ENCODE measurements at regions not wholly inside any gene's neighbourhood (a gene's known extent, or its start where the extent isn't known, plus 50 kb on each side); places are given as distances from the start of the nearest gene placed in this dataset.

DNA sequence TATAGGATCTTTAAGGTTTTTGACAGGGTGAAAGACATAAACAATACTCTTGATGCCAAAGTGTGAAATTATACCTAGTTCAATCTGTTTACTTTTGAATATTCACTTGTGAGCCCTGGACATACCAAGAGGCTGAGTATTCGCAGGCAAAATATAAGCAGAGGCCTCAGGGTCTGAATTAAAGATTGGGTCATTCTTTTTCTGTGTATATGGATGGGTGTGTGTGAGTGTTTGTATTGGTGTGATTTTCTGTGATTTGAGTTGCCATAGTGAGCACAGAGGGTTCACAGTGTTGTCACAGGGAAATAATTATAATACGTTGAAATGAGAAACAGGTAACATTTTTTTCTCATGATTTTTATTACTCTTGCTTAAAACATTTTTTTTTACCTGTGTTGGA is 770.7 kb upstream of the ALCAM start:
- no peak for ATAC-seq (ENCODE audit: insufficient number of reproducible peaks, low FRiP score, low read depth)

DNA sequence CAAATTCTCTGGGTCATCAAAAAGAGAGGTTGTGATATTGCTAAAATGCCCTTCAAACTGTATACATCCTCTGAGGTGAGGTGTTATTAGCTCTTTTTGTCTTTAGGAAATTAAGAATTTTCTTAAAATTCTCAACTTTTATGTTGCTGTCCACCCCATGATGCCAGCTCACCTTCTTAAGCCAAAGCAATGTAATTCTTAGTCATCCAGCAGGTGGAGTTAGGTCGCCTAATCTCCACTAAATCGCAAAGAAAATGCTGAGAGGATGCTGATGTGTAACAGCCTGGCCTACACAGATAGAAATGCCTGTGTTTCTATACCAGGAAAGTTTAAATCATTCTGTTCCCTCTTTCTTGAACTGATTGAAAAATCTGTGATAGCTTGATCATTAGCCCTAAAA is 770.2 kb upstream of the ALCAM start:
- DNase-seq (ENCODE audit: low spot score) (no peak), ATAC-seq (ENCODE audit: insufficient number of reproducible peaks, low FRiP score, low read depth) (no peak)
- H3K9me3 ChIP-seq = no peaks in the 10 kb centered on the region
- H3K27ac ChIP-seq = no peak overlapping the region
- no peaks in the 10 kb centered on the region for H3K36me3 ChIP-seq
- TF ChIP-seq, protein P1, sequence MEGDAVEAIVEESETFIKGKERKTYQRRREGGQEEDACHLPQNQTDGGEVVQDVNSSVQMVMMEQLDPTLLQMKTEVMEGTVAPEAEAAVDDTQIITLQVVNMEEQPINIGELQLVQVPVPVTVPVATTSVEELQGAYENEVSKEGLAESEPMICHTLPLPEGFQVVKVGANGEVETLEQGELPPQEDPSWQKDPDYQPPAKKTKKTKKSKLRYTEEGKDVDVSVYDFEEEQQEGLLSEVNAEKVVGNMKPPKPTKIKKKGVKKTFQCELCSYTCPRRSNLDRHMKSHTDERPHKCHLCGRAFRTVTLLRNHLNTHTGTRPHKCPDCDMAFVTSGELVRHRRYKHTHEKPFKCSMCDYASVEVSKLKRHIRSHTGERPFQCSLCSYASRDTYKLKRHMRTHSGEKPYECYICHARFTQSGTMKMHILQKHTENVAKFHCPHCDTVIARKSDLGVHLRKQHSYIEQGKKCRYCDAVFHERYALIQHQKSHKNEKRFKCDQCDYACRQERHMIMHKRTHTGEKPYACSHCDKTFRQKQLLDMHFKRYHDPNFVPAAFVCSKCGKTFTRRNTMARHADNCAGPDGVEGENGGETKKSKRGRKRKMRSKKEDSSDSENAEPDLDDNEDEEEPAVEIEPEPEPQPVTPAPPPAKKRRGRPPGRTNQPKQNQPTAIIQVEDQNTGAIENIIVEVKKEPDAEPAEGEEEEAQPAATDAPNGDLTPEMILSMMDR (IDR thresholded peaks at IDR 0.05) = peak; percentile 29
- H3K4me1 ChIP-seq (ENCODE audit: control insufficient read depth in 1 of 2, low read depth in 2 of 2) = no peaks in the 10 kb centered on the region
- H3K27me3 ChIP-seq (replicated peaks; ENCODE audit: insufficient read depth) = no peaks in the 10 kb centered on the region
- H3K4me3 ChIP-seq = no peak overlapping the region

More for the DNA sequence above, 770.7 kb upstream of the ALCAM start:
- Histone ChIP-seq H3K4me1 (ENCODE audit: control insufficient read depth in 1 of 2, low read depth in 2 of 2) (no peaks in the 10 kb centered on the region), H3K27ac (no peak overlapping the region), H3K9me3 (no peaks in the 10 kb centered on the region), H3K36me3 (no peaks in the 10 kb centered on the region), H3K27me3 (replicated peaks; ENCODE audit: insufficient read depth) (no peaks in the 10 kb centered on the region), H3K4me3 (no peak overlapping the region)
- TF ChIP-seq, protein P1 (IDR thresholded peaks at IDR 0.05) = no peak
- no peak for DNase-seq (ENCODE audit: low spot score)

DNA sequence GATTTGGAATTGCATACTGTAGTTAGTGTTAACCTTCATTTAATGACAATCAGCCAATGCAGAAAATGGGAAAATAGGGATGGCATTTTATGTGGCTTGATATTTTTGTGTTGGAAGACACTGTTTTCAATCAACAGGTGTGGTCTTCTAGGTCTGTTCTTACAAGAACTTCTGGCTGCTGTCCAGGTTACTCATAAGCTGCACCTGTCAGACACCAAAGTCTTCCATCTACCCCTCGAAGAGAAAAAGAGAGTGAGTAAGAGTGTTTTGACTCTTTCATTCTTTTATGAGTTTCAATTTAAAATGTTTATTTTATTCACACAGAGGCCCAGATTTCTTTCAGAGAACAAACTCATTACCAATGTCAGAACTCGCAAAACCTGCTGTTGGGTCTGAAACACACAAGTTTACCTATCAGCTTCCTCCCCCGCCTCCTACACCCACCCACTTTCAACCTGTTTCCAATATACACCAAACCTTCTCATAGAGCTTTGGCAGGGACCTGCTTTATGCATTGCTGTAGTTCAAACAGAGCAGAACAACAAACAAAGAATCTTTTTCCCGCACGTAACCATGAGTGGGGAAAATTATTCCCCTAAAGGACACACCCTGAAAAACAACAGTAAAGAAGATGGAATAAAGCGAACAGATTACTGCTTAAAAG is 767.7 kb upstream of the ALCAM start:
- Histone ChIP-seq H3K4me1 (ENCODE audit: control insufficient read depth in 1 of 2, low read depth in 2 of 2) (no peaks in the 10 kb centered on the region), H3K27me3 (replicated peaks; ENCODE audit: insufficient read depth) (no peaks in the 10 kb centered on the region), H3K27ac (no peak overlapping the region), H3K4me3 (no peak overlapping the region), H3K36me3 (no peaks in the 10 kb centered on the region), H3K9me3 (no peaks in the 10 kb centered on the region)
- no peak for ATAC-seq (ENCODE audit: insufficient number of reproducible peaks, low FRiP score, low read depth)
- TF ChIP-seq, protein P1 (IDR thresholded peaks at IDR 0.05) = no peak
- no peak for DNase-seq (ENCODE audit: low spot score)

DNA sequence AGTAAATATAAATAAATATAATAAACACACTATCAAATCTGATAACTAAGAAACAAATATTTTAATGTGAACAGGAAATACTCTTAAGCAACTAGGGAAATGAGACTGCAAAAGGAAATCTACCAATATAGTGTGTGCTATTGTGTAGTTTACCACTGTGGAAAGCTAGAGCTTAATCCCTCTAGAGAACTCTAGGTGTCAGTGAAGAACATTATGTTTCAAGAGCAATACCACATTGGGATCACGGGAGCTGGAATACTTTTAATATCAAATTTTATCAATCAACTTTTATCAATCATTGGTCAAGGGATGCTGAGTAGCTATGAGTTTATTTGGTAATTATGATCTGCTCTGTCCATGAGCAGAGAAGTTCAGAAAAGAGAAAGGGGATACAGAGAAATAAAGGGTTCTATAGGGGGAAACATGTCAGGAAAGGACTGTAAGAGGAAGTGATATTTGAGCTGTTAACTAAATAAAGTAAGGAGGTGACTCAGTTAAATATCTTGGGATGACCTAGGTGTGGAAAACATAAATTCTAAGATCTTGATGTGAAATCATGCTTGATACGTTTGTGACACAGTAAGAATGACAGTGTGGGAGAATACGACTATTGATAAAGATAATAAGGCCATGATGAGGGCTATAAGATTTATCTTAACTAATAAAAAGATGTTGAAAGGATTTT is 762.2 kb upstream of the ALCAM start:
- TF ChIP-seq, protein P1 (IDR thresholded peaks at IDR 0.05) = no peak
- no peaks in the 10 kb centered on the region for H3K27me3 ChIP-seq (replicated peaks; ENCODE audit: insufficient read depth)
- no peak overlapping the region for H3K4me3 ChIP-seq
- no peaks in the 10 kb centered on the region for H3K4me1 ChIP-seq (ENCODE audit: control insufficient read depth in 1 of 2, low read depth in 2 of 2)
- no peak overlapping the region for H3K27ac ChIP-seq
- ATAC-seq (ENCODE audit: insufficient number of reproducible peaks, low FRiP score, low read depth) (no peak), DNase-seq (ENCODE audit: low spot score) (no peak)
- no peaks in the 10 kb centered on the region for H3K9me3 ChIP-seq
- no peaks in the 10 kb centered on the region for H3K36me3 ChIP-seq

DNA sequence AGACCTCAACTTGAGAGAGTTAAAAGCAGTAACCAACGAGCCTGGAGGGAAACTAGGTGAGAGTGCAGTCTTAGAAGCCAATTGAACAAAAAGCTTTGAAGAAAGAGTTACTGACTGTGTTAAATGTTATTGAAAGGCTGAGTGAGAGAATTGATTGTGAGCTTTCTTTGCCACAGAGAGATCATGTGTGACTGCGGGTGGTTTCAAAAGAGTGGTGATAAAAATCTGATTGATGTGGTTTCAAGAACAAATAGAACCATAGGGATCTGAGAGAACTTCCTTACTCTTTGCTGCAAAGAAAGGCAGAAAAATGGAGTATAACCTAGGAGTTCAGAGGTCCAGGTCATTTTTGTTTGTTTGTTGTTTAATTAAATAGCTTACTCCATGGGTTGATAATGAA is 759.9 kb upstream of the ALCAM start:
- Histone ChIP-seq H3K4me3 (no peak overlapping the region), H3K4me1 (ENCODE audit: control insufficient read depth in 1 of 2, low read depth in 2 of 2) (no peaks in the 10 kb centered on the region), H3K27ac (no peak overlapping the region), H3K36me3 (no peaks in the 10 kb centered on the region), H3K27me3 (replicated peaks; ENCODE audit: insufficient read depth) (no peaks in the 10 kb centered on the region), H3K9me3 (no peaks in the 10 kb centered on the region)
- TF ChIP-seq, protein P1 (IDR thresholded peaks at IDR 0.05) = no peak
- ATAC-seq (ENCODE audit: insufficient number of reproducible peaks, low FRiP score, low read depth) = no peak
- DNase-seq (ENCODE audit: low spot score) = no peak

Measured in thoracic aorta (tissue), 2 donors.